ENCODE measurements at regions not wholly inside any gene's neighbourhood (a gene's known extent, or its start where the extent isn't known, plus 50 kb on each side); places are given as distances from the start of the nearest gene placed in this dataset.

GRCh38 chr20:21608777-21609176 lies 94.9 kb upstream of the NKX2-2 start:
- Histone ChIP-seq H2AFZ (ENCODE audit: low read depth, low read length) (no peak overlapping the region), H4K20me1 (replicated peaks; ENCODE audit: control insufficient read depth, insufficient read depth, low read length) (no peaks in the 10 kb centered on the region), H3K4me3 (no peak overlapping the region), H3K27ac (ENCODE audit: extremely low read depth, low read depth, low read length) (no peak overlapping the region), H3K79me2 (ENCODE audit: control insufficient read depth, insufficient read depth, low read length) (no peaks in the 10 kb centered on the region), H3K27me3 (ENCODE audit: control insufficient read depth in 2 of 2, insufficient read depth in 2 of 2, low read length in 2 of 2) (no peaks in the 10 kb centered on the region), H3K9me1 (ENCODE audit: control insufficient read depth, insufficient read depth, low read length) (no peaks in the 10 kb centered on the region), H3K9me3 (replicated peaks; ENCODE audit: control insufficient read depth, insufficient read depth, low read depth, low read length) (no peaks in the 10 kb centered on the region), H3K36me3 (ENCODE audit: control insufficient read depth, insufficient read depth, low read length) (no peaks in the 10 kb centered on the region), H3K9ac (ENCODE audit: insufficient read depth in 1 of 2, low read depth in 2 of 2, low read length in 2 of 2) (no peak overlapping the region), H3K4me2 (ENCODE audit: insufficient read depth, low read length) (no peak overlapping the region), H3K4me1 (replicated peaks in 1 of 2; ENCODE audit: control insufficient read depth in 2 of 2, insufficient read depth in 2 of 2, low read length in 2 of 2) (no peaks in the 10 kb centered on the region)
- FAIRE-seq (no peak), DNase-seq (ENCODE audit: extremely low read depth in 1 of 4, low spot score in 3 of 4) (no peak), ATAC-seq (no peak)
- CTCF ChIA-PET (ENCODE audit: low intra/inter-chr PET ratio): no interaction called here
- intact Hi-C loops (cut with micrococcal nuclease) (no loop called here), in situ Hi-C loops (cut with MboI) (no loop called here)
- no TSS peak for BruUV-seq (replicated peaks)
- TF ChIP-seq ETV1 (tag; conservative IDR thresholded peaks at IDR 0.05; ENCODE audit: low read depth) (no peak), SP1 (CRISPR knock-in tag; IDR thresholded peaks at IDR 0.05) (no peak), ZNF609 (CRISPR knock-in tag; IDR thresholded peaks at IDR 0.05; ENCODE audit: borderline replicate concordance) (no peak)
- POLR2A ChIA-PET: interaction anchor here (1.1 kb wide), 1 partner anchor 14 kb away, joined by 3 read pairs; no protein-coding TSS in a partner anchor

Measured in K562 (cell line).